Activated naive CD8-positive, alpha-beta T cell treated with anti-CD3 and anti-CD28 coated beads, Interleukin-2, amount 50 U/mL, for 24 hours (primary cell): ENCODE measurements at regions not wholly inside any gene's neighbourhood (a gene's known extent, or its start where the extent isn't known, plus 50 kb on each side); places are given as distances from the start of the nearest gene placed in this dataset.
"Not testable (repeated sequence)": the region's sequence is repeated elsewhere in the genome, so short reads cannot be mapped to it uniquely, and the experiment has no call there.

Source experiments
- ATAC-seq: fragments of 150-1000 bp; cut with Tn5 transposase; one replicate; pipeline ENCODE4 v1.10.0; 2021
- DNase-seq: peaks from one replicate; pipeline ENCODE4 v3.0.0; 2021
- H3K27ac Mint-ChIP-seq: one replicate; pipeline ENCODE4 v1.8.0; 2021; ENCODE audit warnings: mild to moderate bottlenecking, mixed read lengths
- H3K27me3 Mint-ChIP-seq: one replicate; pipeline ENCODE4 v1.8.0; 2021; ENCODE audit warnings: mixed read lengths
- H3K36me3 Mint-ChIP-seq: one replicate; pipeline ENCODE4 v1.8.0; 2021; ENCODE audit warnings: low read depth, mixed read lengths
- H3K4me1 Mint-ChIP-seq: one replicate; pipeline ENCODE4 v1.8.0; 2021; ENCODE audit warnings: mixed read lengths
- H3K4me3 Mint-ChIP-seq: one replicate; pipeline ENCODE4 v1.8.0; 2021; ENCODE audit warnings: mild to moderate bottlenecking, moderate library complexity, mixed read lengths
- H3K9me3 Mint-ChIP-seq: one replicate; pipeline ENCODE4 v1.8.0; 2021; ENCODE audit warnings: mixed read lengths

DNA sequence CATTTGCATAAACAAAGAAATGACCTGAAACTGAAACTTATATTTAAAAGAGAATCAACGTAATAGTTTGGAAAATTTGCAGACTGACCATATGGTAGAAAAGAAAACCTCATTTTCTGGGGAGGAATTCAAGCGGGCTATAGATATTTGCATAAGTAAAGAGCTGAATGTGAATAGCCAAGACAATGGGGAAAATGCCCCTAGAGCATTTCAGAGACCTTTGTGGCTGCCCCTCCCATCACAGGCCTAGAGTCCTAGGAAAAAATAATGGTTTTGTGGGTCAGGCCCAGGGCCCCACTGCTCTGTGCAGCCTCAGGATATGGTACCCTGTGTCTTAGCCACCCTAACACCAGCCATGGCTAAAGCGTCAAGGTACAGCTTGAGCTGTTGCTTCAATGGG, 480.6 kb upstream of the MBL2 start:
- H3K9me3 Mint-ChIP-seq, result peaks cover 14% of the 10 kb centered on the region
- H3K27me3 Mint-ChIP-seq, result no peaks in the 10 kb centered on the region
- ATAC-seq, result no peak
- H3K4me1 Mint-ChIP-seq, result no peaks in the 10 kb centered on the region
- peaks cover 1% of the 10 kb centered on the region for H3K36me3 Mint-ChIP-seq
- H3K27ac Mint-ChIP-seq, result no peak overlapping the region
- no peak for DNase-seq
- no peak overlapping the region for H3K4me3 Mint-ChIP-seq

DNA sequence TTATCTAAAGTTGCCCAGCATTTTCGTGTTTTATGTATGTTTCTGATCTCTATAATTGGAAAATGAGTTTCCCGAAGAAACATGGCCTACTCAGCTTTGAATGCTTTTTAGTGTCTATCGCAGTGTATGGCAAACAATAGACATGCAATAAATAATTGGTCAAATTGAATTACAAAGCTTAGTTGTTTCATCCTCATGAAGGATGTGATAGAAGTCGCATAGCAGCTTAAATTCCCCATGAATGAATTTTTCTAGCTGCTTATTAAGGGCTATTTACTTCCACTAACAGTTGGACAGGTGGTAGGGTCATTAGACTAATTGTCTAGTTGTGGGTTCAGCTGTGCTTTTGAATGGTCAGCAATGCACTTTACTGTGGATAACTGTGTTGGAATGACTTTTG, 467.3 kb upstream of the MBL2 start:
- ATAC-seq (no peak), DNase-seq (no peak)
- H3K4me1 Mint-ChIP-seq, result no peaks in the 10 kb centered on the region
- no peak overlapping the region for H3K4me3 Mint-ChIP-seq
- H3K36me3 Mint-ChIP-seq, result no peaks in the 10 kb centered on the region
- H3K27ac Mint-ChIP-seq, result no peak overlapping the region
- peaks cover 6% of the 10 kb centered on the region for H3K9me3 Mint-ChIP-seq
- H3K27me3 Mint-ChIP-seq, result no peaks in the 10 kb centered on the region

DNA sequence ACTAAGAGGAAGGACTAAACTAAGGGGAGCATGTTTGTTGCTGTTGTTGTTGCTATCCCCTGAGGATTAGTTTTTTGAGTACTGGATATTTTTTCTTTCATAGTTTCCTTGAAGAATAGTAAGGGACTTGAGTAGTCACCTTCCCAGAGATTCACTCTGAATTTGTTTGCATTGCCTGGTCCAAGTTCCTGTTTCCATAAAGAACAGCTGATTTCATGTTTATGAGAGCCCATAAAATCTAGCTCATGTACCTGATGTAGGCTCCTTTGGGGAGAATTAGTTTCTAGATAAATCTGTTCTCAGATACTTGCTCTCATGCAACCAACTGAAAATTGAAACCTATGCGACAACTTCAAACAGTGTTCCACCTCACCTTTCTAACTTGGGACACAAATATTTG, 464.4 kb upstream of the MBL2 start:
- no peaks in the 10 kb centered on the region for H3K36me3 Mint-ChIP-seq
- H3K27ac Mint-ChIP-seq, result no peak overlapping the region
- H3K4me3 Mint-ChIP-seq, result no peak overlapping the region
- peaks cover 6% of the 10 kb centered on the region for H3K9me3 Mint-ChIP-seq
- DNase-seq (no peak), ATAC-seq (no peak)
- H3K27me3 Mint-ChIP-seq, result no peaks in the 10 kb centered on the region
- H3K4me1 Mint-ChIP-seq, result no peaks in the 10 kb centered on the region

DNA sequence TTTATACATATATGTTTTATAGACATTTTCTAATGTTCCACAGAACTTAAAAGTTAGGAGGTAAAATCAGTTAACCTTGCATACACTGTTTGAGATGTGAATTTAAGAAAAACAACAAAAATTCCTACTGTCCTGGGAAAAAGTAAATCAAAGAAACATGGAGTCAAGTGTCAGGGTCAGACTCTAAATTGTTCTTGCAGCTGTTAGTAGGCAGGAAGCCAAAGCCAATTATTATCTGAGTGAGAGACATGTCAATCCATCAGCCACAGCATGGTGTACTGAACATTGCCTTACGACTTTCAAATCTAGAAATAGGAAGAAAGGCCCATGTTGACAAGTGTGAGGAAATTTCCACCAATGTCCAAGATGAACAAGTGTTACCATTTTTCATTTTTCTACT, 461.2 kb upstream of the MBL2 start:
- Mint-ChIP-seq H3K9me3 (peaks cover 4% of the 10 kb centered on the region), H3K4me1 (no peaks in the 10 kb centered on the region), H3K27me3 (no peaks in the 10 kb centered on the region), H3K27ac (no peak overlapping the region), H3K36me3 (no peaks in the 10 kb centered on the region), H3K4me3 (no peak overlapping the region)
- no peak for DNase-seq
- ATAC-seq, result no peak

DNA sequence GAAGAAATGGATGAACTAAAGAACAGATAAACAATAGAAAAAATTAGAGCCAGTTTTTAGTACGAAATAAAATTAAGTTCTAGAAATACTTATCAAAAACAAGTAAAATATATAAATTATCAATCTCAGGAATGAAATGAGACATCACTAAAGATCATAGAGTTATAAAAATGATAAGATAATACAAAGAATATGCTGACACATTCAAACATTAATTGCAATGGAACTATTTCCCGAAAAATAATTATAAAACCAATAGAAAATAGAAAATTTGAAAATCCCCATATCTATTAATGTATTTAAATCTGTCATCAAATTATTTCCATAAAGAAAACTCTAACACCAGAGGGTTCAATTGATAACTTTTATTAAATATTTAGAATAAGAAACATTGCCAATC, 458.1 kb upstream of the MBL2 start:
- Mint-ChIP-seq H3K27me3 (no peaks in the 10 kb centered on the region), H3K4me1 (no peaks in the 10 kb centered on the region), H3K9me3 (peaks cover 19% of the 10 kb centered on the region), H3K4me3 (no peak overlapping the region), H3K36me3 (no peaks in the 10 kb centered on the region), H3K27ac (no peak overlapping the region)
- ATAC-seq, result no peak
- no peak for DNase-seq

DNA sequence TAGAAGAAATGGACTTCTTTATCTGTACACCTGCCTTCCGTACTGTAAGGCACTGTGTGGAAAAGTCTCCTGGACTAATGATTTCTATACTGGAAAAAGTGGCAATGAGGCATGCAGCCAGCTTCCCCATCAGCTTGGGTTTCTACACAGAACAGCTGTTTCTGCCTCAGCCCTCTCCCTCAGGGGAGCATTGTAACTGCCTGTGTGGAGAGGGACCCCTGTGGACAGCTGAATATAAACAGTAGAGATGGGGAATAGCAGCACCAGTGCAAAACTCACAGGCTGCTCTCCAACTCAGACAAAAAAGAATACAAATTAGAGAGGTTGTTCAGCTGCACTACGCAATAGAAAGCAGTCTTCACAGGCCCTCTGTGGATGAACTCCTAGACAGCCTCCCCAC, 451.3 kb upstream of the MBL2 start:
- Mint-ChIP-seq H3K36me3 (no peaks in the 10 kb centered on the region), H3K9me3 (peaks cover 18% of the 10 kb centered on the region), H3K27me3 (no peaks in the 10 kb centered on the region), H3K4me3 (no peak overlapping the region), H3K4me1 (no peaks in the 10 kb centered on the region), H3K27ac (no peak overlapping the region)
- DNase-seq, result no peak
- no peak for ATAC-seq

DNA sequence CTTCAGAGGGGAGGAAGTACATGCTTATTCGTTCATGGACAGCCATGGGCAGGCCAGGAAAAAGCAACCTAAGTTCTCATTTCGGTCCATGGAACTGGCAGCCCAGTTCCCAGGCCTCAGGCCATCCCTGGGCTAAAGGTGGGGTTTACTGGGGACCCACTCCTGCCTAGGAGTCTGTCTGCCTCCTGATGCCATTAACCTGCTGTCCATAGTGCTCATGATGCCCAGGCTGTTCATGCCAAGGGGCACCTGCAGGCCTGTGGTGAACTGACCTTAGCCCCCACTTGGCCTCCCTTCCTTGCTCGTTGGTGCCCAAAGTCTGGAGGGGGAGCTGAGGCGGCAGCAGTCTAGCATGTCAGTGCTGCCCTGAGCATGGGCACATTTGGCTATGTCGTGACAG, 450.2 kb upstream of the MBL2 start:
- Mint-ChIP-seq H3K27ac (no peak overlapping the region), H3K27me3 (no peaks in the 10 kb centered on the region), H3K4me1 (no peaks in the 10 kb centered on the region), H3K36me3 (no peaks in the 10 kb centered on the region), H3K9me3 (peaks cover 18% of the 10 kb centered on the region), H3K4me3 (no peak overlapping the region)
- ATAC-seq, result no peak
- DNase-seq, result no peak

DNA sequence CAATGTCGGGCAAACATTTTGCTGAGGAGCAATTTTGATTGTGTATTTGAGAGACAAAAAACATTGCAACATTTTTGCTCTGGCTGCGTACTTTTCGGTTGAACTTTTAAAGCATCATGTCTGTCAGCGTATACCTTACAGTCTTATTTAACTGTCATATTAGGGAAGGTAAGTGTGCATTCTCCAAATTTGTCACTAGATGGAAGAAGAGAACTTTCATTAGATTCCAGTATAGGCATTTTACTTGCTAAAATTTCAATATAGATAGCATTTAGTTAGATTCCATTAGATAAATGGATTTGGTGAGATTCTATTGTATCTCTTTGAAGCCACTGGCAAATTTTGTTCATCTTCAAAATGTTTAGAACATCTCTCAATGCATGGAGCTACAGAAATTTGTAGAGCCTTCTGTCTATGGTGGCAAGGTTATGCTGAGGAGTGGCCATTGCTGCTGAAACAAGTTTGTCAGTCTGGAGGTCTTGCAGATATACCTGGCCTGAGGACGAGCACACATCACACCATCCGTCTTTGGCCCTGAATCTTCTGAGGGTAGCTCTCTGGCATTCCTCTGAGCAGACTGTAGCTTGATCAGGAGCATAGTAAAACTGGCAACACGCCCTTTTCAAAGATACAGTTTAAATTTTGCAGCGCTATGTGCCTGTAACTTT, 437.5 kb upstream of the MBL2 start:
- DNase-seq, result no peak
- no peaks in the 10 kb centered on the region for H3K36me3 Mint-ChIP-seq
- H3K4me3 Mint-ChIP-seq, result no peak overlapping the region
- no peaks in the 10 kb centered on the region for H3K4me1 Mint-ChIP-seq
- no peak overlapping the region for H3K27ac Mint-ChIP-seq
- no peaks in the 10 kb centered on the region for H3K27me3 Mint-ChIP-seq
- ATAC-seq, result no peak
- H3K9me3 Mint-ChIP-seq, result peaks cover 10% of the 10 kb centered on the region

DNA sequence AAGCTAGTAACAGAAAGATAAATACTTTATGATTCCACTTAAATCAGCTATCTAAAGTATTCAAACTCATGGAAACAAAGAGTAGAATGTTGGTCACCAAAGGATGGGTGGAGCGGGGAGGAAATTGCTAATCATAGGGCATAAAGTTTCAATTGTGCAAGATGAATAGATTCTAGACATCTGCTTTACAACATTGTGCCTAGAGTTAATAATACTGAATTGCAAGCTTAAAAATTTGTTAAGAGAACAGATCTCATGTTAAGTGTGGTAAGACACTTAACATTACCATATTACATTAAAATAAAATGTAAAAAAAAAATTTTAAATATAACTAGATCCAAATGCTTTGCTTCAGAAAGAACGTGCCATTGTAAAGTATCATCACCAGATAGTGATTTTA, 411.1 kb upstream of the MBL2 start:
- Mint-ChIP-seq H3K36me3 (no peaks in the 10 kb centered on the region), H3K27ac (no peak overlapping the region), H3K4me1 (no peaks in the 10 kb centered on the region), H3K4me3 (no peak overlapping the region), H3K9me3 (peaks cover 16% of the 10 kb centered on the region), H3K27me3 (no peaks in the 10 kb centered on the region)
- no peak for ATAC-seq
- DNase-seq, result no peak

DNA sequence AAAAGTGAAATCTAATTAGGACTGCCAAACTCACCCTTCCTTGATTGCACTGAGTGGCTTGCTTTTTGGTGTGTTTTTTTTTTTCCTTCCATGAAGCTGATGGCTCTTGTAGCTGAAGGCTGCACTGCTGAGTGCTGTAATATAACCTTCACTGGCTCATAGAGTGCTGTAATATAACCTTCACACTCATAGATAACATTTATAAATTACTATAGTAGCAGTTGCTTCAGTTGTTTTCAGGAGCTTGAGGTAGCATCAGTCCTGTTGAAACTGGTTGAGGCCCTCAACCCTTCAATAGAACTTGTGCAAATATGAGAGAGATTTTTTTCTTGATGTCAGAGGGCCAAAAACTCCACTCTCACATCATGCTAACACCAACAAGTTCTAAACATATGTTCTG, 404.9 kb upstream of the MBL2 start:
- H3K4me3 Mint-ChIP-seq, result no peak overlapping the region
- peaks cover 5% of the 10 kb centered on the region for H3K9me3 Mint-ChIP-seq
- no peaks in the 10 kb centered on the region for H3K36me3 Mint-ChIP-seq
- DNase-seq, result no peak
- H3K27ac Mint-ChIP-seq, result no peak overlapping the region
- no peaks in the 10 kb centered on the region for H3K27me3 Mint-ChIP-seq
- no peaks in the 10 kb centered on the region for H3K4me1 Mint-ChIP-seq
- no peak for ATAC-seq

DNA sequence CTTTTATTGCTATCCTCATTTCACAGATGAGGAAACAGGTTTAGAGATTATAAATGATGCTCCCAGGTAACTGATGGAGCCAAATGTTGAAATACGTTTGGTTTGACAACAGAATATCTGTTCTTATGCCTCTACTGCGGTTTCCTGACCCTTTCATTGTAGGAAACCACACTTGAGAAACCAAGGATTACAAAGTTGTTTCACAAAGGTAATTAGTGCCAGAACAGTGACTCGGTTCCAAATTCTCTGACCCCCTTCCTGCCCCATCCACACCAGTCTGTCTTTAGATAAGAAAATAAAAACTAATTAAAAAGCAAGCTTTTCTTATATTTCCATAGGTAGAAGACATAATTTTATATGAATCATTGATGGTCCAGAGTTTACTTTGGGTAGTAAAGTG, 393.7 kb upstream of the MBL2 start:
- Mint-ChIP-seq H3K4me3 (no peak overlapping the region), H3K27ac (no peak overlapping the region), H3K36me3 (no peaks in the 10 kb centered on the region), H3K4me1 (no peaks in the 10 kb centered on the region), H3K9me3 (no peaks in the 10 kb centered on the region), H3K27me3 (no peaks in the 10 kb centered on the region)
- ATAC-seq (no peak), DNase-seq (no peak)

DNA sequence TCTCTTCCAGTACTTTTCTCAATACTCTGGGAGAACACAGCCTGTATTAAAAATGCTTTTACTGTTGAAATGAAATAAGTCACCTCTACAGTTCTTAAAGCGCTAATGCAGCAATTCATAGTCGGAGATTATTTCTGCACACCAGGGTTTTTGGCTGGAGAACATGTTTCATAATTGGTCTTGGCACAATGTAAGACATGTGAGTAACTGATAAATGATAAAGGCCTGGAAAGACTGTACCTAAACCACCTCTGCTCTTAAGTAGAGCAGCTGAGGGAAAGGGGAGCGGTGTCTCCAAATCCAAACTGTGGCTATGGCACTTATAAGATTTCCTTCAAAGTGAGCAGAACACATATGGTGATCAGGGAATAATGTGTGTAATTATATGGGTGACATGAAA, 390.3 kb upstream of the MBL2 start:
- no peak overlapping the region for H3K4me3 Mint-ChIP-seq
- H3K27me3 Mint-ChIP-seq, result no peaks in the 10 kb centered on the region
- H3K27ac Mint-ChIP-seq, result no peak overlapping the region
- DNase-seq, result no peak
- no peaks in the 10 kb centered on the region for H3K36me3 Mint-ChIP-seq
- ATAC-seq, result no peak
- no peaks in the 10 kb centered on the region for H3K9me3 Mint-ChIP-seq
- H3K4me1 Mint-ChIP-seq, result no peaks in the 10 kb centered on the region

DNA sequence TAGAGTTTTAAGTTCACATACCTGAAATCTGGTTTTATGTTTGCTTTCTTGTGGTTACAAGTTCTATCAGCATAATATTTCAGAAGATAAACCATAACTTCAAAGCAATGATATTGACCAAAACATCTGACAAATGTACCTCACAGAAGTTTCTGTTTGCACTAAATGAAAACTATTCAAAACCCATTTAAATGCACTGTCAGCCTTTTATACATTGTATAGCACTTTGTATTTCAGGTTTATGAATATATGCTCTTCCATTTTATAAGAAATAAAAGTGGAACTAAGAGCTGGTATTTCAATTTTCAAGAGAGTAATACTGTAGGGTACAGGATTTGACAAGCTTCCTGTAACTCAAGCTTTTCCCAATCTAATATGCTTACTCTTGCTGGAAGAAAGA, 388.6 kb upstream of the MBL2 start:
- no peaks in the 10 kb centered on the region for H3K4me1 Mint-ChIP-seq
- no peak for DNase-seq
- H3K4me3 Mint-ChIP-seq, result no peak overlapping the region
- no peaks in the 10 kb centered on the region for H3K9me3 Mint-ChIP-seq
- H3K27me3 Mint-ChIP-seq, result no peaks in the 10 kb centered on the region
- no peak overlapping the region for H3K27ac Mint-ChIP-seq
- ATAC-seq, result no peak
- H3K36me3 Mint-ChIP-seq, result no peaks in the 10 kb centered on the region

DNA sequence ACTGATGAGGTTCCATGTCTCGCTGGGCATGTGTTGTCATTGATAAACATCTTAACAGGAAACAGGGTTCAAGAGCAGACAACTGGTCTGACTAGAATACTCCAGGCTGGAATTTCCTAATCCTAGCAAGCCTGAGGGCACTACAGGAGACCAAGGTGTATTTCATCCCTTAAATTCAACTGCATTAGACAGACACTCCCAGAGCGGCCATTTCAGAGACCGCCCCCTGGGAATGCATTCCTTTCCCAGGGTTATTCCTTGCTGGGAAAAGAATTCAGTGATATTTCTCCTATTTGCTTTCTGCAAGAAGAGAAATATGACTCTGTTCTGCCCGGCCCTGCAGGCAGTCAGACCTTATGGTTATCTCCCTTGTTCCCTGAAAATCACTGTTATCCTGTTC, 383.1 kb upstream of the MBL2 start:
- not testable (repeated sequence) for H3K4me1 Mint-ChIP-seq, H3K4me3 Mint-ChIP-seq, H3K9me3 Mint-ChIP-seq, H3K27ac Mint-ChIP-seq, H3K36me3 Mint-ChIP-seq, ATAC-seq, H3K27me3 Mint-ChIP-seq, DNase-seq

DNA sequence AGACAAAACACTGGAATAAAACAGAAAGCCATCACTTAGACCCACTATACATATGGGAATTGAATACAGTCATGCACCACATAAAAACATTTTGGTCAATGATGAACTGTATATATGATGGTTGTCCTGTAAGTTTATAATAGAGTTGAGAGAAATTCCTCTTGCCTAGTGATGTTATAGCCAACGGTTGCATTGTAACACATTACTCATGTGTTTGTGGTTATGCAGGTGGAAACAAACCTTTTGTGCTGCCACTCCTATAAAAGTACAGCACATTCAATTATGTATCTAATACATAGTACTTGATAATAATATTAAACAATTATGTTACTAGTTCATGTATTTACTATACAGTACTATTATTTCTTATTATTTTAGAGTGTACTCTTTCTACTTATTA, 381.2 kb upstream of the MBL2 start:
- no peak for DNase-seq
- no peak for ATAC-seq
- H3K4me3 Mint-ChIP-seq, result no peak overlapping the region
- H3K9me3 Mint-ChIP-seq, result peaks cover 8% of the 10 kb centered on the region
- no peak overlapping the region for H3K27ac Mint-ChIP-seq
- no peaks in the 10 kb centered on the region for H3K27me3 Mint-ChIP-seq
- no peaks in the 10 kb centered on the region for H3K36me3 Mint-ChIP-seq
- H3K4me1 Mint-ChIP-seq, result no peaks in the 10 kb centered on the region

DNA sequence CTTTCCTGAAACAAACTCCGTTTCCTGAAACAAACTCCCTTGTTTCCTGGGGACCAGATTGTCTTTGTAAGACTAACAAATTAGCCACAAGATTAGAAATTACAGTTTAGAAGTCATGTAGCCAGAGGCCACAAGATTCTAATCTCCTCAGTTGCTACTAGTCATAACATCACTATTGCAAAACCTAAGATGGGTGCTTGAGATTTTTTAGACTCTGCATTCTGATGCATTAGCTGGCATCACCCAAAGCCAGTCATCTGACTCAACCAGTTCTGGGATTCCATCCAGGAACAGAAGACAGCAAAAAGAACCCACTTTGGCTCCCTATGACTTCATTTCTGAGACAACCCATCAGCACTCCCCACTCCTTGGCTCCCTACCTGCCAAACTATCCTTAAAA, 367.9 kb upstream of the MBL2 start:
- no peak overlapping the region for H3K27ac Mint-ChIP-seq
- no peak overlapping the region for H3K4me3 Mint-ChIP-seq
- H3K4me1 Mint-ChIP-seq, result no peaks in the 10 kb centered on the region
- DNase-seq (no peak), ATAC-seq (no peak)
- peaks cover 10% of the 10 kb centered on the region for H3K9me3 Mint-ChIP-seq
- H3K36me3 Mint-ChIP-seq, result no peaks in the 10 kb centered on the region
- no peaks in the 10 kb centered on the region for H3K27me3 Mint-ChIP-seq
